WTC11 (cell line): ENCODE measurements at regions not wholly inside any gene's neighbourhood (a gene's known extent, or its start where the extent isn't known, plus 50 kb on each side); places are given as distances from the start of the nearest gene placed in this dataset.

ENCODE experiments used
- ATAC-seq: fragments of 200-7000 bp; cut with Tn5 transposase; 2 replicates; pipeline ENCODE4 v1.10.0; 2021; ENCODE audit warnings: mild to moderate bottlenecking, moderate library complexity
- CTCF ChIA-PET: fragments of 300-600 bp; sonication (Branson Sonifier 250); formaldehyde crosslinking; loops from one replicate; lab custom pipeline; 2021; ENCODE audit warnings: antibody characterized with exemption; lab: Charles Lee
- POLR2A ChIA-PET: fragments of 350-600 bp; sonication (Branson Sonifier 250); formaldehyde crosslinking; loops from one replicate; lab custom pipeline; 2021; ENCODE audit warnings: antibody characterized with exemption; lab: Charles Lee
- DNase-seq: peaks from one replicate; pipeline ENCODE4 v3.0.0; 2021; ENCODE audit warnings: low spot score
- H3K27ac Mint-ChIP-seq: 2 replicates; pipeline ENCODE4 v1.8.0; 2021; ENCODE audit warnings: mixed read lengths
- H3K27me3 Mint-ChIP-seq: 2 replicates; pipeline ENCODE4 v1.8.0; 2021; ENCODE audit warnings: low read depth, mild to moderate bottlenecking, moderate library complexity, mixed read lengths
- H3K36me3 Mint-ChIP-seq: 2 replicates; pipeline ENCODE4 v1.8.0; 2021; ENCODE audit warnings: mixed read lengths
- H3K4me1 Mint-ChIP-seq: 2 replicates; pipeline ENCODE4 v1.8.0; 2022; ENCODE audit warnings: mixed read lengths
- H3K4me3 Mint-ChIP-seq: 2 replicates; pipeline ENCODE4 v1.8.0; 2021; ENCODE audit warnings: mild to moderate bottlenecking, moderate library complexity, mixed read lengths
- H3K9me3 Mint-ChIP-seq: 2 replicates; pipeline ENCODE4 v1.8.0; 2021; ENCODE audit warnings: mixed read lengths
- ATF1 ChIP-seq: sonication (generic); formaldehyde crosslinking; IDR thresholded peaks from 2 replicates; pipeline ENCODE4 v1.8.1; 2023; ENCODE audit warnings: mild to moderate bottlenecking, moderate library complexity, missing genetic modification reagents
- CBFB ChIP-seq: sonication (generic); formaldehyde crosslinking; IDR thresholded peaks from 2 replicates; pipeline ENCODE4 v1.8.1; 2022; ENCODE audit warnings: mild to moderate bottlenecking, low read depth, missing genetic modification reagents
- E2F5 ChIP-seq: sonication (generic); formaldehyde crosslinking; IDR thresholded peaks from 2 replicates; pipeline ENCODE4 v1.8.1; 2022; ENCODE audit warnings: mild to moderate bottlenecking, moderate library complexity, missing genetic modification reagents
- ELF4 ChIP-seq: sonication (generic); formaldehyde crosslinking; IDR thresholded peaks from 2 replicates; pipeline ENCODE4 v1.8.1; 2022; ENCODE audit warnings: low read depth, mild to moderate bottlenecking, moderate library complexity, missing genetic modification reagents
- HMGXB4 ChIP-seq: sonication (generic); formaldehyde crosslinking; IDR thresholded peaks from 2 replicates; pipeline ENCODE4 v1.8.1; 2023; ENCODE audit warnings: mild to moderate bottlenecking, moderate library complexity, missing genetic modification reagents
- IRF2 ChIP-seq: sonication (generic); formaldehyde crosslinking; IDR thresholded peaks from 2 replicates; pipeline ENCODE4 v1.8.0; 2022; ENCODE audit warnings: low read depth, missing genetic modification reagents, borderline replicate concordance
- MYBL2 ChIP-seq: sonication (generic); formaldehyde crosslinking; IDR thresholded peaks from 2 replicates; pipeline ENCODE4 v1.8.1; 2023; ENCODE audit warnings: mild to moderate bottlenecking, moderate library complexity, missing genetic modification reagents
- NFATC4 ChIP-seq: fragments of 250-450 bp; sonication (Bioruptor Pico); IDR thresholded peaks from 2 replicates; pipeline ENCODE4 v1.9.0; 2021; ENCODE audit warnings: mild to moderate bottlenecking
- NFYB ChIP-seq: sonication (generic); formaldehyde crosslinking; conservative IDR thresholded peaks from 2 replicates; pipeline ENCODE4 v1.8.0; 2022; ENCODE audit warnings: low read depth, missing genetic modification reagents
- PRRX2 ChIP-seq: fragments of 250-450 bp; sonication (Bioruptor Pico); IDR thresholded peaks from 2 replicates; pipeline ENCODE4 v1.8.0; 2021; ENCODE audit warnings: mild to moderate bottlenecking
- SOX15 ChIP-seq: fragments of 250-450 bp; sonication (Bioruptor Pico); IDR thresholded peaks from 2 replicates; pipeline ENCODE4 v1.9.0; 2021; ENCODE audit warnings: mild to moderate bottlenecking
- ZNF219 ChIP-seq: sonication (generic); formaldehyde crosslinking; IDR thresholded peaks from 2 replicates; pipeline ENCODE4 v1.8.0; 2023; ENCODE audit warnings: missing genetic modification reagents, mild to moderate bottlenecking, borderline replicate concordance
- TF ChIP-seq, protein P1 (sequence below): fragments of 250-450 bp; sonication (Bioruptor Pico); conservative IDR thresholded peaks from 2 replicates; pipeline ENCODE4 v1.9.0; 2021; ENCODE audit warnings: mild to moderate bottlenecking
- TF ChIP-seq, protein P2 (sequence below): sonication (generic); formaldehyde crosslinking; conservative IDR thresholded peaks from 2 replicates; pipeline ENCODE4 v1.8.1; 2023; ENCODE audit warnings: mild to moderate bottlenecking, low read depth, missing genetic modification reagents, moderate library complexity
- TF ChIP-seq, protein P3 (sequence below): fragments of 250-450 bp; sonication (Bioruptor Pico); IDR thresholded peaks from 2 replicates; pipeline ENCODE4 v1.9.0; 2021; ENCODE audit warnings: mild to moderate bottlenecking, borderline replicate concordance
- TF ChIP-seq, protein P4 (sequence below): sonication (generic); formaldehyde crosslinking; IDR thresholded peaks from 2 replicates; pipeline ENCODE4 v1.8.1; 2023; ENCODE audit warnings: mild to moderate bottlenecking, missing genetic modification reagents, moderate library complexity

DNA sequence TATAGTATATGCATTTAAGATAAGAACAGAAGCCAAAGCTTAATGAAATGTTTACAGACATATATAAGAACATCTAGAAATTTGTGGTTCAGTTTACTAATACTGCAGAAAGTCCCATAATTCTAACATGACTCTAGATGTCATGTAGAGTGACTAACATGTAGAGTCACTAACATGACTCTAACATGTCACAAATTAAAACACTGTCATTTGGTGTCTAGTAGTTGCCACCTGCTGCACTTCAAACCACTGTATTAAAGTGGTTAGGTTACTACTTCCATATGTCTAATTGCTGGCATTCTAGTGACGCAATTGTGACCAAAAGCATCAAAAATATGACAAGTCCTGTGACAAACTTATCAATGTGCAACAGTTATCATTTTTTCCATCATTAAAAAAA, 100.2 kb upstream of the WDR75 start (continued):
- TF ChIP-seq, protein P1, sequence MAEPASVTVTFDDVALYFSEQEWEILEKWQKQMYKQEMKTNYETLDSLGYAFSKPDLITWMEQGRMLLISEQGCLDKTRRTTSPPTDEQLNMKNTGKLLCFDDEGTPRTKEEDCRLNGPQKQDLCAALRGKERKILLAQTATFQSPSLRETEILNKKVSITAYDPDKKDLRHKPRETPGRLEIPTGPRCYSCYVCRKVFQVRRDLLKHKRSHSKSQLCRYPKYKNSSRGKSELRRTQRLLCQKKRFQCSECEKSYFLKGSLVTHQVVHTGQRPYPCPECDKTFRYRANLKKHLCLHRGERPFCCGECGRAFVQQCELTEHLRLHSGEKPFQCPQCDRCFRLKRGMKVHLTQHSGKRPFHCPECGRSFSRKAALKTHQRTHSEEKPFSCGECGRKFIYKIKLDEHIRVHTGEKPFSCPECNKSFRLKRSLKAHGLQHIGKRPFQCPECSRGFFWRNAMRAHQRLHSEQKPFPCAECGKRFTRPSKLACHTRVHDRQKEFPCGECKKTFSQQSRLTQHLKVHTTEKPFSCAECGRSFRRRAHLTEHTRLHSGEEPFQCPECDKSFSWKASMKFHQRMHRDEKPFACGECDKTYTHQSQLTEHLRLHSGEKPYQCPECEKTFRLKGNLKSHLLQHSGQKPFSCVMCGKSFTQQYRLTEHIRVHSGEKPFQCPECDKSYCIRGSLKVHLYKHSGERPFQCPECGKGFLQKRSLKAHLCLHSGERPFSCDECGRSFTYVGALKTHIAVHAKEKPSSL (CRISPR knock-in tag): no peak
- TF ChIP-seq, protein P2, sequence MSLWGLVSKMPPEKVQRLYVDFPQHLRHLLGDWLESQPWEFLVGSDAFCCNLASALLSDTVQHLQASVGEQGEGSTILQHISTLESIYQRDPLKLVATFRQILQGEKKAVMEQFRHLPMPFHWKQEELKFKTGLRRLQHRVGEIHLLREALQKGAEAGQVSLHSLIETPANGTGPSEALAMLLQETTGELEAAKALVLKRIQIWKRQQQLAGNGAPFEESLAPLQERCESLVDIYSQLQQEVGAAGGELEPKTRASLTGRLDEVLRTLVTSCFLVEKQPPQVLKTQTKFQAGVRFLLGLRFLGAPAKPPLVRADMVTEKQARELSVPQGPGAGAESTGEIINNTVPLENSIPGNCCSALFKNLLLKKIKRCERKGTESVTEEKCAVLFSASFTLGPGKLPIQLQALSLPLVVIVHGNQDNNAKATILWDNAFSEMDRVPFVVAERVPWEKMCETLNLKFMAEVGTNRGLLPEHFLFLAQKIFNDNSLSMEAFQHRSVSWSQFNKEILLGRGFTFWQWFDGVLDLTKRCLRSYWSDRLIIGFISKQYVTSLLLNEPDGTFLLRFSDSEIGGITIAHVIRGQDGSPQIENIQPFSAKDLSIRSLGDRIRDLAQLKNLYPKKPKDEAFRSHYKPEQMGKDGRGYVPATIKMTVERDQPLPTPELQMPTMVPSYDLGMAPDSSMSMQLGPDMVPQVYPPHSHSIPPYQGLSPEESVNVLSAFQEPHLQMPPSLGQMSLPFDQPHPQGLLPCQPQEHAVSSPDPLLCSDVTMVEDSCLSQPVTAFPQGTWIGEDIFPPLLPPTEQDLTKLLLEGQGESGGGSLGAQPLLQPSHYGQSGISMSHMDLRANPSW (CRISPR knock-in tag): no peak
- TF ChIP-seq MYBL2 (no peak), IRF2 (CRISPR knock-in tag) (no peak), ELF4 (CRISPR knock-in tag) (no peak), ZNF219 (no peak), CBFB (CRISPR knock-in tag) (no peak)
- TF ChIP-seq, protein P3, sequence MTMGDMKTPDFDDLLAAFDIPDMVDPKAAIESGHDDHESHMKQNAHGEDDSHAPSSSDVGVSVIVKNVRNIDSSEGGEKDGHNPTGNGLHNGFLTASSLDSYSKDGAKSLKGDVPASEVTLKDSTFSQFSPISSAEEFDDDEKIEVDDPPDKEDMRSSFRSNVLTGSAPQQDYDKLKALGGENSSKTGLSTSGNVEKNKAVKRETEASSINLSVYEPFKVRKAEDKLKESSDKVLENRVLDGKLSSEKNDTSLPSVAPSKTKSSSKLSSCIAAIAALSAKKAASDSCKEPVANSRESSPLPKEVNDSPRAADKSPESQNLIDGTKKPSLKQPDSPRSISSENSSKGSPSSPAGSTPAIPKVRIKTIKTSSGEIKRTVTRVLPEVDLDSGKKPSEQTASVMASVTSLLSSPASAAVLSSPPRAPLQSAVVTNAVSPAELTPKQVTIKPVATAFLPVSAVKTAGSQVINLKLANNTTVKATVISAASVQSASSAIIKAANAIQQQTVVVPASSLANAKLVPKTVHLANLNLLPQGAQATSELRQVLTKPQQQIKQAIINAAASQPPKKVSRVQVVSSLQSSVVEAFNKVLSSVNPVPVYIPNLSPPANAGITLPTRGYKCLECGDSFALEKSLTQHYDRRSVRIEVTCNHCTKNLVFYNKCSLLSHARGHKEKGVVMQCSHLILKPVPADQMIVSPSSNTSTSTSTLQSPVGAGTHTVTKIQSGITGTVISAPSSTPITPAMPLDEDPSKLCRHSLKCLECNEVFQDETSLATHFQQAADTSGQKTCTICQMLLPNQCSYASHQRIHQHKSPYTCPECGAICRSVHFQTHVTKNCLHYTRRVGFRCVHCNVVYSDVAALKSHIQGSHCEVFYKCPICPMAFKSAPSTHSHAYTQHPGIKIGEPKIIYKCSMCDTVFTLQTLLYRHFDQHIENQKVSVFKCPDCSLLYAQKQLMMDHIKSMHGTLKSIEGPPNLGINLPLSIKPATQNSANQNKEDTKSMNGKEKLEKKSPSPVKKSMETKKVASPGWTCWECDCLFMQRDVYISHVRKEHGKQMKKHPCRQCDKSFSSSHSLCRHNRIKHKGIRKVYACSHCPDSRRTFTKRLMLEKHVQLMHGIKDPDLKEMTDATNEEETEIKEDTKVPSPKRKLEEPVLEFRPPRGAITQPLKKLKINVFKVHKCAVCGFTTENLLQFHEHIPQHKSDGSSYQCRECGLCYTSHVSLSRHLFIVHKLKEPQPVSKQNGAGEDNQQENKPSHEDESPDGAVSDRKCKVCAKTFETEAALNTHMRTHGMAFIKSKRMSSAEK (CRISPR knock-in tag): no peak

DNA sequence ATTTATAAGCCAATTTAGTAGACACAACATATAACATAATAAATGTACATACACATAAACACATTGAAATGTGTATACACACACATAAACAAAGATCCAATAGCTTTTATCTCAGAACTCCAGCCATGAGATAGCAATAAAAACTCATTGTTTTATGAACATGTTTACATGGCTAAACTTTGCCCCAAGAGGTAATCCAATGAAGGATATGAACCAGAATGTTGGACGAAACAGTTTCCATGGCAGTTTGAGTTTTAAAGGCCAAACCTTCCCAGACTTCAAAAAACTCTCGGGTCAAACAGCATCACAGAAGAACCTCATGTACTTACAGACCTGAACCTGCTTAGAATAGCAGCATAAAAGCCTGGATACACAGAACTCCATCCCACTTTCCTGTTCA, 97.2 kb upstream of the WDR75 start:
- POLR2A ChIA-PET: no interaction called here
- DNase-seq: no peak
- TF ChIP-seq CBFB (CRISPR knock-in tag) (no peak), NFYB (no peak), E2F5 (CRISPR knock-in tag) (no peak), SOX15 (CRISPR knock-in tag) (no peak), ATF1 (CRISPR knock-in tag) (no peak), HMGXB4 (CRISPR knock-in tag) (no peak), PRRX2 (no peak), NFATC4 (CRISPR knock-in tag) (no peak)
- TF ChIP-seq, protein P4, sequence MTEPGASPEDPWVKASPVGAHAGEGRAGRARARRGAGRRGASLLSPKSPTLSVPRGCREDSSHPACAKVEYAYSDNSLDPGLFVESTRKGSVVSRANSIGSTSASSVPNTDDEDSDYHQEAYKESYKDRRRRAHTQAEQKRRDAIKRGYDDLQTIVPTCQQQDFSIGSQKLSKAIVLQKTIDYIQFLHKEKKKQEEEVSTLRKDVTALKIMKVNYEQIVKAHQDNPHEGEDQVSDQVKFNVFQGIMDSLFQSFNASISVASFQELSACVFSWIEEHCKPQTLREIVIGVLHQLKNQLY: no peak
- no peak overlapping the region for H3K27ac Mint-ChIP-seq
- H3K36me3 Mint-ChIP-seq: peaks cover 15% of the 10 kb centered on the region
- peaks cover 35% of the 10 kb centered on the region for H3K9me3 Mint-ChIP-seq
- no peak overlapping the region for H3K4me3 Mint-ChIP-seq
- H3K4me1 Mint-ChIP-seq: peaks cover 4% of the 10 kb centered on the region
- no peak for ATAC-seq
- no peaks in the 10 kb centered on the region for H3K27me3 Mint-ChIP-seq
- CTCF ChIA-PET: no interaction called here
